Mesothelial cell of epicardium (in vitro differentiated cells): ENCODE measurements at regions not wholly inside any gene's neighbourhood (a gene's known extent, or its start where the extent isn't known, plus 50 kb on each side); places are given as distances from the start of the nearest gene placed in this dataset.

Experiments
- DNase-seq, 2 experiments: peaks; one replicate each; pipeline ENCODE4 v3.0.0; 2021; ENCODE audit warnings: low spot score in 2 of 2; ENCODE audit not compliant: unreplicated experiment in 2 of 2
- H3K27ac Mint-ChIP-seq: 2 replicates; pipeline ENCODE4 v1.8.0; 2021; ENCODE audit warnings: mixed read lengths
- H3K27me3 Mint-ChIP-seq: 2 replicates; pipeline ENCODE4 v1.8.0; 2021; ENCODE audit warnings: low read depth, mixed read lengths
- H3K36me3 Mint-ChIP-seq: 2 replicates; pipeline ENCODE4 v1.8.0; 2021; ENCODE audit warnings: mixed read lengths
- H3K4me1 Mint-ChIP-seq: 2 replicates; pipeline ENCODE4 v1.8.0; 2021; ENCODE audit warnings: mixed read lengths
- H3K4me3 Mint-ChIP-seq: 2 replicates; pipeline ENCODE4 v1.8.0; 2021; ENCODE audit warnings: mild to moderate bottlenecking, moderate library complexity, mixed read lengths
- H3K9me3 Mint-ChIP-seq: 2 replicates; pipeline ENCODE4 v1.8.0; 2021; ENCODE audit warnings: mixed read lengths
- TF ChIP-seq, protein P1 (sequence below): fragments of 200-600 bp; sonication (generic); IDR thresholded peaks from one replicate; pipeline ENCODE4 v1.5.0; 2021; ENCODE audit warnings: antibody characterized with exemption; ENCODE audit not compliant: unreplicated experiment

- no peaks in the 10 kb centered on the region for H3K36me3 Mint-ChIP-seq
- no peaks in the 10 kb centered on the region for H3K27me3 Mint-ChIP-seq
- H3K4me3 Mint-ChIP-seq = no peak overlapping the region
- H3K27ac Mint-ChIP-seq = no peak overlapping the region
- H3K9me3 Mint-ChIP-seq = no peaks in the 10 kb centered on the region
- no peak for DNase-seq
- TF ChIP-seq, protein P1, sequence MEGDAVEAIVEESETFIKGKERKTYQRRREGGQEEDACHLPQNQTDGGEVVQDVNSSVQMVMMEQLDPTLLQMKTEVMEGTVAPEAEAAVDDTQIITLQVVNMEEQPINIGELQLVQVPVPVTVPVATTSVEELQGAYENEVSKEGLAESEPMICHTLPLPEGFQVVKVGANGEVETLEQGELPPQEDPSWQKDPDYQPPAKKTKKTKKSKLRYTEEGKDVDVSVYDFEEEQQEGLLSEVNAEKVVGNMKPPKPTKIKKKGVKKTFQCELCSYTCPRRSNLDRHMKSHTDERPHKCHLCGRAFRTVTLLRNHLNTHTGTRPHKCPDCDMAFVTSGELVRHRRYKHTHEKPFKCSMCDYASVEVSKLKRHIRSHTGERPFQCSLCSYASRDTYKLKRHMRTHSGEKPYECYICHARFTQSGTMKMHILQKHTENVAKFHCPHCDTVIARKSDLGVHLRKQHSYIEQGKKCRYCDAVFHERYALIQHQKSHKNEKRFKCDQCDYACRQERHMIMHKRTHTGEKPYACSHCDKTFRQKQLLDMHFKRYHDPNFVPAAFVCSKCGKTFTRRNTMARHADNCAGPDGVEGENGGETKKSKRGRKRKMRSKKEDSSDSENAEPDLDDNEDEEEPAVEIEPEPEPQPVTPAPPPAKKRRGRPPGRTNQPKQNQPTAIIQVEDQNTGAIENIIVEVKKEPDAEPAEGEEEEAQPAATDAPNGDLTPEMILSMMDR = no peak
- peaks cover 5% of the 10 kb centered on the region for H3K4me1 Mint-ChIP-seq
Measured at GRCh38 chr4:108327642-108328382, 159.1 kb upstream of the LEF1 start.

GRCh38 chr4:108325561-108325960 is 156.8 kb upstream of the LEF1 start:
- Mint-ChIP-seq H3K4me1 (peaks cover 5% of the 10 kb centered on the region), H3K27ac (no peak overlapping the region), H3K4me3 (no peak overlapping the region), H3K9me3 (peaks cover 9% of the 10 kb centered on the region), H3K36me3 (no peaks in the 10 kb centered on the region), H3K27me3 (no peaks in the 10 kb centered on the region)
- TF ChIP-seq, protein P1 = no peak
- DNase-seq = no peak

DNA sequence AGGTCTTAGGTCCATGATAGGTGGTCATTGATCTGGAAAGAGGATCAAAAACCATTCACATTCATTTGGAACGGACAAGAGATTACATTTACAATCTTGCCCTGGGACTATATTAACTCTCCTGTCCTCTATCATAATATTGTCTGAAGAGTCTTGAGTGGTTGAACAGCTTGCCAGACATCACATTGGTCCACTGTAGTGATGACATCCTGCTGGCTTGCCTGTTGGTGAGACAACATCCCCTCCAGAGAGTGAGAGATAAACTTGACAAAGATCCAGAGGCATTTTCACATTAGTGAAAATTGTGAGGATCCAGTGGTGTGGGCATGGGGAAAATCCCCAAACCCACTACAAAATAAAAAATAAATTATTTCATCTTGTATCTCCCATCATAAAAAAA is 155.7 kb upstream of the LEF1 start:
- no peaks in the 10 kb centered on the region for H3K36me3 Mint-ChIP-seq
- H3K4me3 Mint-ChIP-seq = no peak overlapping the region
- peaks cover 12% of the 10 kb centered on the region for H3K4me1 Mint-ChIP-seq
- H3K27ac Mint-ChIP-seq = no peak overlapping the region
- TF ChIP-seq, protein P1 = no peak
- H3K27me3 Mint-ChIP-seq = no peaks in the 10 kb centered on the region
- no peak for DNase-seq
- H3K9me3 Mint-ChIP-seq = peaks cover 9% of the 10 kb centered on the region

GRCh38 chr4:108322497-108322896 is 153.8 kb upstream of the LEF1 start:
- Mint-ChIP-seq H3K4me3 (no peak overlapping the region), H3K27ac (no peak overlapping the region), H3K36me3 (no peaks in the 10 kb centered on the region), H3K9me3 (peaks cover 9% of the 10 kb centered on the region), H3K4me1 (peaks cover 8% of the 10 kb centered on the region), H3K27me3 (no peaks in the 10 kb centered on the region)
- TF ChIP-seq, protein P1 = no peak
- no peak for DNase-seq

GRCh38 chr4:108320061-108320460 is 151.3 kb upstream of the LEF1 start:
- TF ChIP-seq, protein P1 = no peak
- Mint-ChIP-seq H3K27ac (no peak overlapping the region), H3K27me3 (no peaks in the 10 kb centered on the region), H3K4me1 (peaks cover 7% of the 10 kb centered on the region), H3K9me3 (peaks cover 9% of the 10 kb centered on the region), H3K4me3 (no peak overlapping the region), H3K36me3 (no peaks in the 10 kb centered on the region)
- DNase-seq = no peak

- Mint-ChIP-seq H3K4me3 (no peak overlapping the region), H3K36me3 (no peaks in the 10 kb centered on the region), H3K27me3 (no peaks in the 10 kb centered on the region), H3K27ac (no peak overlapping the region), H3K9me3 (peaks cover 6% of the 10 kb centered on the region), H3K4me1 (peaks cover 18% of the 10 kb centered on the region)
- DNase-seq = no peak
- TF ChIP-seq, protein P1 = no peak
Measured at GRCh38 chr4:108317377-108317776, 148.6 kb upstream of the LEF1 start.
